IMR-90 (cell line): ENCODE measurements at regions not wholly inside any gene's neighbourhood (a gene's known extent, or its start where the extent isn't known, plus 50 kb on each side); places are given as distances from the start of the nearest gene placed in this dataset.
A peak's percentile ranks its signal among the peaks of the same experiment; 100 is the strongest.

ENCODE experiments used
- ATAC-seq: fragments of 200-7000 bp; cut with Tn5 transposase; 2 replicates; pipeline ENCODE4 v1.9.1; 2020; ENCODE audit warnings: low read depth, mild to moderate bottlenecking, moderate library complexity
- BruUV-seq: library from RNA; stranded (reverse); fragments of 400-500 nt; replicated peaks from 2 replicates; lab custom pipeline; 2021; lab: Mats Ljungman, UMichigan
- CTCF ChIA-PET: fragments of 300-600 bp; formaldehyde crosslinking; extraction: SDS; loops from one replicate; lab custom pipeline; 2021; ENCODE audit warnings: antibody characterized with exemption; lab: Yijun Ruan, JAX
- POLR2A ChIA-PET: fragments of 300-600 bp; sonication (Branson Sonifier 250); formaldehyde crosslinking; loops from one replicate; lab custom pipeline; 2022; ENCODE audit warnings: antibody characterized with exemption; ENCODE audit not compliant: unreplicated experiment; lab: Charles Lee
- DNase-seq: peaks from one replicate; pipeline ENCODE4 v3.0.0; 2013
- H2AFZ ChIP-seq: replicated peaks from 2 replicates; pipeline ENCODE3; 2013; ENCODE audit warnings: low read length, mild to moderate bottlenecking; ENCODE audit not compliant: poor library complexity
- H2AK5ac ChIP-seq: 2 replicates; pipeline ENCODE4 v1.6.1; 2013; ENCODE audit warnings: low read depth, low read length, inconsistent platforms
- H2AK9ac ChIP-seq: replicated peaks from 2 replicates; pipeline ENCODE3; 2013; ENCODE audit warnings: mild to moderate bottlenecking, low read depth, low read length, moderate library complexity; ENCODE audit not compliant: poor library complexity
- H2BK120ac ChIP-seq: 2 replicates; pipeline ENCODE4 v1.6.1; 2013; ENCODE audit warnings: low read depth, low read length, inconsistent platforms
- H2BK15ac ChIP-seq: 3 replicates; pipeline ENCODE4 v1.6.1; 2013; ENCODE audit warnings: low read depth, low read length, inconsistent platforms
- H2BK20ac ChIP-seq: 2 replicates; pipeline ENCODE4 v1.6.1; 2013; ENCODE audit warnings: low read depth, mild to moderate bottlenecking, inconsistent platforms, low read length, moderate library complexity
- H2BK5ac ChIP-seq: 2 replicates; pipeline ENCODE4 v1.6.1; 2013; ENCODE audit warnings: mild to moderate bottlenecking, low read depth, low read length, inconsistent platforms; ENCODE audit not compliant: poor library complexity, severe bottlenecking
- H3K14ac ChIP-seq: replicated peaks from 2 replicates; pipeline ENCODE4 v1.6.1; 2013; ENCODE audit warnings: low read depth, low read length, inconsistent platforms
- H3K18ac ChIP-seq: 2 replicates; pipeline ENCODE4 v1.6.1; 2013; ENCODE audit warnings: low read depth, low read length, control low read depth
- H3K23ac ChIP-seq: 2 replicates; pipeline ENCODE4 v1.6.1; 2013; ENCODE audit warnings: low read depth, low read length, inconsistent platforms
- H3K27ac ChIP-seq: 2 replicates; pipeline ENCODE4 v1.5.1; 2013; ENCODE audit warnings: mild to moderate bottlenecking, control low read depth, low read length; ENCODE audit not compliant: insufficient read depth
- H3K27me3 ChIP-seq: 2 replicates; pipeline ENCODE4 v1.6.1; 2013; ENCODE audit warnings: low read length; ENCODE audit not compliant: control insufficient read depth, insufficient read depth
- H3K36me3 ChIP-seq: 2 replicates; pipeline ENCODE4 v1.6.1; 2013; ENCODE audit warnings: low read length, mixed read lengths; ENCODE audit not compliant: control insufficient read depth, insufficient read depth
- H3K4ac ChIP-seq: 2 replicates; pipeline ENCODE4 v1.6.1; 2013; ENCODE audit warnings: low read depth, low read length, inconsistent platforms
- H3K4me1 ChIP-seq: 2 replicates; pipeline ENCODE4 v1.6.1; 2013; ENCODE audit warnings: low read length, mixed read lengths; ENCODE audit not compliant: control insufficient read depth, insufficient read depth
- H3K4me2 ChIP-seq: 2 replicates; pipeline ENCODE4 v1.6.1; 2013; ENCODE audit warnings: low read depth, mild to moderate bottlenecking, control low read depth, low read length, moderate library complexity
- H3K4me3 ChIP-seq: 2 replicates; pipeline ENCODE4 v1.5.1; 2013; ENCODE audit warnings: low read depth, mild to moderate bottlenecking, control low read depth, low read length, moderate library complexity; ENCODE audit not compliant: insufficient read depth
- H3K56ac ChIP-seq: 2 replicates; pipeline ENCODE4 v1.6.1; 2013; ENCODE audit warnings: low read length, inconsistent platforms; ENCODE audit not compliant: insufficient read depth; ENCODE audit errors: extremely low read depth
- H3K79me1 ChIP-seq, 2 experiments: 2 replicates each; pipeline ENCODE4 v1.6.1; 2013; ENCODE audit warnings: low read length in 2 of 2, inconsistent platforms in 1 of 2, low read depth in 1 of 2
- H3K9ac ChIP-seq: 2 replicates; pipeline ENCODE4 v1.6.1; 2013; ENCODE audit warnings: low read depth, low read length, control low read depth
- H3K9me1 ChIP-seq: 2 replicates; pipeline ENCODE4 v1.6.1; 2013; ENCODE audit warnings: low read length, inconsistent platforms; ENCODE audit not compliant: insufficient read depth
- H3K9me3 ChIP-seq: 2 replicates; pipeline ENCODE4 v1.6.1; 2013; ENCODE audit warnings: low read length; ENCODE audit not compliant: control insufficient read depth, insufficient read depth
- H4K20me1 ChIP-seq: 2 replicates; pipeline ENCODE4 v1.6.1; 2013; ENCODE audit warnings: low read length, inconsistent platforms; ENCODE audit not compliant: insufficient read depth
- H4K5ac ChIP-seq: 2 replicates; pipeline ENCODE4 v1.6.1; 2013; ENCODE audit warnings: mild to moderate bottlenecking, low read depth, low read length, control low read depth
- H4K8ac ChIP-seq, 2 experiments: 2 replicates each; pipeline ENCODE4 v1.6.1; 2013; ENCODE audit warnings: low read depth in 2 of 2, low read length in 2 of 2, control low read depth in 1 of 2, inconsistent platforms in 1 of 2
- H4K91ac ChIP-seq: 2 replicates; pipeline ENCODE4 v1.6.1; 2013; ENCODE audit warnings: low read depth, low read length, inconsistent platforms; ENCODE audit not compliant: insufficient read depth
- BHLHE40 ChIP-seq: fragments of 150-350 bp; IDR thresholded peaks from 2 replicates; pipeline ENCODE4 v1.6.1; 2016; ENCODE audit warnings: mild to moderate bottlenecking, low read depth, low read length
- CEBPB ChIP-seq: IDR thresholded peaks from 2 replicates; pipeline ENCODE4 v1.6.1; 2012; ENCODE audit warnings: low read depth, low read length, improper control_type of control experiment
- CHD1 ChIP-seq: IDR thresholded peaks from 2 replicates; pipeline ENCODE4 v1.6.1; 2012; ENCODE audit warnings: low read depth, low read length, improper control_type of control experiment
- CTCF ChIP-seq: conservative IDR thresholded peaks from 2 replicates; pipeline ENCODE4 v1.5.1; 2012; ENCODE audit warnings: mild to moderate bottlenecking, low read depth, low read length, improper control_type of control experiment
- ELK1 ChIP-seq: fragments of 150-350 bp; IDR thresholded peaks from 2 replicates; pipeline ENCODE4 v1.6.1; 2016; ENCODE audit warnings: low read depth, mild to moderate bottlenecking, low read length, moderate library complexity, borderline replicate concordance
- FOS ChIP-seq: fragments of 150-350 bp; IDR thresholded peaks from 2 replicates; pipeline ENCODE4 v1.6.1; 2016; ENCODE audit warnings: low read depth, low read length
- MAFK ChIP-seq: IDR thresholded peaks from 2 replicates; pipeline ENCODE4 v1.6.1; 2012; ENCODE audit warnings: low read depth, low read length, improper control_type of control experiment
- MAZ ChIP-seq: IDR thresholded peaks from 2 replicates; pipeline ENCODE4 v1.6.1; 2012; ENCODE audit warnings: low read depth, mild to moderate bottlenecking, low read length, improper control_type of control experiment, moderate library complexity, borderline replicate concordance
- MXI1 ChIP-seq: IDR thresholded peaks from 2 replicates; pipeline ENCODE4 v1.6.1; 2012; ENCODE audit warnings: low read depth, mild to moderate bottlenecking, low read length, moderate library complexity, borderline replicate concordance
- NFE2L2 ChIP-seq: fragments of 150-350 bp; IDR thresholded peaks from 2 replicates; pipeline ENCODE4 v1.6.1; 2016; ENCODE audit warnings: low read depth, mild to moderate bottlenecking, low read length
- POLR2A ChIP-seq: IDR thresholded peaks from 2 replicates; pipeline ENCODE4 v1.6.1; 2012; ENCODE audit warnings: mild to moderate bottlenecking, low read depth, low read length
- RAD21 ChIP-seq: IDR thresholded peaks from 2 replicates; pipeline ENCODE4 v1.6.1; 2012; ENCODE audit warnings: low read length, improper control_type of control experiment
- RCOR1 ChIP-seq: IDR thresholded peaks from 2 replicates; pipeline ENCODE4 v1.6.1; 2012; ENCODE audit warnings: mild to moderate bottlenecking, low read length, improper control_type of control experiment; ENCODE audit not compliant: insufficient replicate concordance
- SMC3 ChIP-seq: fragments of 150-350 bp; IDR thresholded peaks from 2 replicates; pipeline ENCODE4 v1.6.1; 2016; ENCODE audit warnings: low read depth, mild to moderate bottlenecking, antibody characterized with exemption, low read length, moderate library complexity
- WGBS, 2 experiments: methylation state at CpG; one replicate each; pipeline versions ENCODE4 v1.1.5 to v1.1.7; 2013; ENCODE audit warnings: missing lambda C conversion rate in 2 of 2; ENCODE audit not compliant: insufficient read length in 1 of 2; ENCODE audit errors: extremely low coverage in 2 of 2; 5-methylcytosine and 5-hydroxymethylcytosine counted together
- dilution Hi-C: fragments of 300-500 bp; cut with HindIII; formaldehyde crosslinking; loops from one replicate; pipeline ENCODE4 v1.14.3; 2018; ENCODE audit warnings: low sequenced_read_pairs; ENCODE audit not compliant: unreplicated experiment
- in situ Hi-C: fragments of 300-500 bp; cut with MboI; formaldehyde crosslinking; loops from 3 replicates; pipeline ENCODE4 v1.14.3; 2019; ENCODE audit warnings: low sequenced_read_pairs, inconsistent platforms, mixed read lengths
- intact Hi-C: fragments of 100-400 bp; cut with micrococcal nuclease; formaldehyde crosslinking; loops from 2 replicates; pipeline ENCODE4 v1.10.0; 2022
- TF ChIP-seq, protein P1 (sequence below): fragments of 150-350 bp; IDR thresholded peaks from 2 replicates; pipeline ENCODE4 v1.6.1; 2017; ENCODE audit warnings: mild to moderate bottlenecking, antibody characterized with exemption, low read length, low read depth

DNA sequence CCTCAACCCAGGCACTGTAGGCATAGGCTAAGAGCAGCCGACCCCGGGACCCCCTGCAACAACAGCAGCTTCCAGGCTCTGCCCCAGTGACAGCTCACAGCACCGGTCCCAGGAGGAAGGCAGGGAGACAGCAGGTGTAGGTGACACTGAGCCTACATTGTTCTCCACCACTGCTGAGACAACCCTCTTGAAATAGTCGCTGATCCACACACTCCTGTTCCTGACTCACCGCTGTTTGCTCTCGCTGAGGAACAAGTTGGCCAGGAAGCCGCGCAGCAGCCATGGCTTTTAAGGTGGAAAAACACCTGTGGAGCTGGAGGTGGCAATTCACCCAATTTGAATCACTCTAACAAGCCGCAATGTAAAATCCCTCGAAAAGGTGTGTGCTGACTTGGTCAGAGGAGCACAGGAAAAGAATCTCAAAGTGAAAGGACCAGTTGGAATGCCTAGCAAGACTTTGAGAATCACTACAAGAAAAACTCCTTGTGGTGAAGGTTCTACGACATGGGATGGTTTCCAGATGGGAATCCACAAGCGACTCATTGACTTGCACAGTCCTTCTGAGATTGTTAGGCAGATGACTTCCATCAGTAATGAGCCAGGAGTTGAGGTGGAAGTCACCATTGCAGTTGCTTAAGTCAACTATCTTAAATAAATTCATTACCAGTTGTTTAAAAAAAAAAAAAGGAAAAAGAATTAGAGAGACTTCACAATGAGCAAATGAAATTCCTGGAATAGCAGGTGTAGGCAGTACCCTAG lies 167.5 kb downstream of the ARL4C start:
- peak; percentile 40 for DNase-seq
- no peak overlapping the region for H3K4me3 ChIP-seq
- H3K4ac ChIP-seq: no peak overlapping the region; the same call in 1 of the 2 replicates
- H4K5ac ChIP-seq: no peak overlapping the region
- H3K27ac ChIP-seq: no peak overlapping the region
- H3K27me3 ChIP-seq: peaks cover 26% of the 10 kb centered on the region
- H2BK120ac ChIP-seq: no peak overlapping the region
- peak overlapping the region; percentile 50 for H2AK9ac ChIP-seq
- no peak overlapping the region for H2BK20ac ChIP-seq
- no peak overlapping the region for H2AK5ac ChIP-seq
- no peaks in the 10 kb centered on the region for H3K4me1 ChIP-seq
- H3K14ac ChIP-seq: no peak overlapping the region
- H4K8ac ChIP-seq: no peak overlapping the region
- TF ChIP-seq CHD1: no peak
- TF ChIP-seq BHLHE40: no peak
- TF ChIP-seq RAD21: no peak
- TF ChIP-seq MAZ: no peak
- TF ChIP-seq RCOR1: no peak
- TF ChIP-seq NFE2L2: no peak
- TF ChIP-seq ELK1: no peak
- TF ChIP-seq MAFK: no peak
- no peak for TF ChIP-seq SMC3
- no peak for TF ChIP-seq POLR2A
- TF ChIP-seq CTCF: no peak
- no peak for TF ChIP-seq MXI1
- TF ChIP-seq, protein P1, sequence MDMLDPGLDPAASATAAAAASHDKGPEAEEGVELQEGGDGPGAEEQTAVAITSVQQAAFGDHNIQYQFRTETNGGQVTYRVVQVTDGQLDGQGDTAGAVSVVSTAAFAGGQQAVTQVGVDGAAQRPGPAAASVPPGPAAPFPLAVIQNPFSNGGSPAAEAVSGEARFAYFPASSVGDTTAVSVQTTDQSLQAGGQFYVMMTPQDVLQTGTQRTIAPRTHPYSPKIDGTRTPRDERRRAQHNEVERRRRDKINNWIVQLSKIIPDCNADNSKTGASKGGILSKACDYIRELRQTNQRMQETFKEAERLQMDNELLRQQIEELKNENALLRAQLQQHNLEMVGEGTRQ: no peak
- no peak for TF ChIP-seq CEBPB
- TF ChIP-seq FOS: no peak
- no peak overlapping the region for H4K91ac ChIP-seq
- H3K36me3 ChIP-seq: no peaks in the 10 kb centered on the region
- no peak overlapping the region for H3K9ac ChIP-seq
- no peak overlapping the region for H2BK15ac ChIP-seq
- H3K56ac ChIP-seq: no peak overlapping the region
- intact Hi-C loops (no loop called here), dilution Hi-C loops (loop anchor here (25.0 kb wide), 1 partner anchor 183 kb away; no protein-coding TSS in a partner anchor), in situ Hi-C loops (no loop called here)
- no peaks in the 10 kb centered on the region for H4K20me1 ChIP-seq
- no peaks in the 10 kb centered on the region; the same call in 1 of the 2 replicates for H3K9me3 ChIP-seq
- no peak overlapping the region for H2AFZ ChIP-seq
- no peak for ATAC-seq
- H3K9me1 ChIP-seq: no peaks in the 10 kb centered on the region
- no peak overlapping the region for H2BK5ac ChIP-seq
- H3K23ac ChIP-seq: no peak overlapping the region
- BruUV-seq: no TSS peak
- no peaks in the 10 kb centered on the region for H3K79me1 ChIP-seq
- 100% methylated on average over 1 of the region's 12 CpGs; no CpG with 5 or more reads in 1 of the 2 experiments for WGBS, 2 experiments
- POLR2A ChIA-PET: no interaction called here
- CTCF ChIA-PET: no interaction called here
- H3K4me2 ChIP-seq: no peak overlapping the region
- H3K18ac ChIP-seq: no peak overlapping the region
